ENCODE measurements at regions not wholly inside any gene's neighbourhood (a gene's known extent, or its start where the extent isn't known, plus 50 kb on each side); places are given as distances from the start of the nearest gene placed in this dataset.

- no peaks in the 10 kb centered on the region for H3K79me2 ChIP-seq (ENCODE audit: insufficient read depth, low read length)
- no peak for TF ChIP-seq CTCF (IDR thresholded peaks at IDR 0.05)
- peaks cover 2 to 10% (median 8%) of the 10 kb centered on the region in 7 donors for H3K9me3 Mint-ChIP-seq
- no peak overlapping the region for H3K4me3 ChIP-seq (replicated peaks in 1 of 3; ENCODE audit: low read depth in 2 of 3, low read length in 3 of 3)
- no peak overlapping the region for H3K4me2 ChIP-seq (replicated peaks; ENCODE audit: extremely low read depth, low read length, poor library complexity, severe bottlenecking)
- H3K4me1 ChIP-seq (ENCODE audit: control insufficient read depth in 1 of 2, insufficient read depth in 2 of 2, low read length in 2 of 2): no peaks in the 10 kb centered on the region
- H3K36me3 Mint-ChIP-seq: no peaks in the 10 kb centered on the region
- H3K9me3 ChIP-seq (replicated peaks in 1 of 2; ENCODE audit: control insufficient read depth in 1 of 2, insufficient read depth in 1 of 2, low read length in 2 of 2): peaks cover 0 to 1% of the 10 kb centered on the region in 2 donors
- no peaks in the 10 kb centered on the region for H3K27me3 ChIP-seq (ENCODE audit: control insufficient read depth in 2 of 2, insufficient read depth in 2 of 2, low read length in 2 of 2)
- H3K27ac ChIP-seq (ENCODE audit: low read depth in 1 of 2, low read length in 2 of 2): no peak overlapping the region
- H3K27me3 Mint-ChIP-seq (ENCODE audit: low read depth in 3 of 3): peaks cover 0 to 1% (median 0%) of the 10 kb centered on the region in 3 donors
- intact Hi-C loops (cut with micrococcal nuclease): no loop called here
- H3K4me1 Mint-ChIP-seq: no peaks in the 10 kb centered on the region
- no peak overlapping the region for H3K4me3 Mint-ChIP-seq
- no peak for DNase-seq
- no peak overlapping the region for H3K27ac Mint-ChIP-seq
- no peak overlapping the region for H3K9ac ChIP-seq (ENCODE audit: insufficient read depth, low read length, poor library complexity, severe bottlenecking)
- no peak overlapping the region for H2AFZ ChIP-seq (ENCODE audit: insufficient read depth, low read depth, low read length, poor library complexity, severe bottlenecking)
- H4K20me1 ChIP-seq (ENCODE audit: insufficient read depth, low read length): no peaks in the 10 kb centered on the region
- H3K36me3 ChIP-seq (replicated peaks in 1 of 2; ENCODE audit: control insufficient read depth in 1 of 2, insufficient read depth in 2 of 2, low read length in 2 of 2): no peaks in the 10 kb centered on the region
- WGBS (ENCODE audit: insufficient coverage): no CpG with 5 or more reads among the region's 3 CpGs
These were observed 64.9 kb upstream of the FZD8 start for GRCh38 chr10:35706959-35707358.

- DNase-seq: no peak
- no peaks in the 10 kb centered on the region for H3K79me2 ChIP-seq (ENCODE audit: insufficient read depth, low read length)
- H3K36me3 ChIP-seq (replicated peaks in 1 of 2; ENCODE audit: control insufficient read depth in 1 of 2, insufficient read depth in 2 of 2, low read length in 2 of 2): no peaks in the 10 kb centered on the region
- H3K27me3 Mint-ChIP-seq (ENCODE audit: low read depth in 3 of 3): peaks cover 0 to 1% (median 0%) of the 10 kb centered on the region in 3 donors
- no peaks in the 10 kb centered on the region for H4K20me1 ChIP-seq (ENCODE audit: insufficient read depth, low read length)
- WGBS (ENCODE audit: insufficient coverage): 80% methylated on average over 2 of the region's 2 CpGs
- H3K27ac Mint-ChIP-seq: no peak overlapping the region
- H3K27ac ChIP-seq (ENCODE audit: low read depth in 1 of 2, low read length in 2 of 2): no peak overlapping the region
- no peak overlapping the region for H3K9ac ChIP-seq (ENCODE audit: insufficient read depth, low read length, poor library complexity, severe bottlenecking)
- H3K4me3 Mint-ChIP-seq: no peak overlapping the region
- H3K27me3 ChIP-seq (ENCODE audit: control insufficient read depth in 2 of 2, insufficient read depth in 2 of 2, low read length in 2 of 2): no peaks in the 10 kb centered on the region
- no peak overlapping the region for H3K4me2 ChIP-seq (replicated peaks; ENCODE audit: extremely low read depth, low read length, poor library complexity, severe bottlenecking)
- no peaks in the 10 kb centered on the region for H3K4me1 Mint-ChIP-seq
- no peaks in the 10 kb centered on the region for H3K9me3 ChIP-seq (replicated peaks in 1 of 2; ENCODE audit: control insufficient read depth in 1 of 2, insufficient read depth in 1 of 2, low read length in 2 of 2)
- H3K4me3 ChIP-seq (replicated peaks in 1 of 3; ENCODE audit: low read depth in 2 of 3, low read length in 3 of 3): no peak overlapping the region
- no peak for TF ChIP-seq CTCF (IDR thresholded peaks at IDR 0.05)
- H2AFZ ChIP-seq (ENCODE audit: insufficient read depth, low read depth, low read length, poor library complexity, severe bottlenecking): no peak overlapping the region
- intact Hi-C loops (cut with micrococcal nuclease): no loop called here
- H3K4me1 ChIP-seq (ENCODE audit: control insufficient read depth in 1 of 2, insufficient read depth in 2 of 2, low read length in 2 of 2): no peaks in the 10 kb centered on the region
- H3K9me3 Mint-ChIP-seq: peaks cover 0 to 9% (median 5%) of the 10 kb centered on the region in 7 donors
- H3K36me3 Mint-ChIP-seq: no peaks in the 10 kb centered on the region
These were observed 63.6 kb upstream of the FZD8 start for GRCh38 chr10:35705671-35706070.
